ENCODE measurements at regions not wholly inside any gene's neighbourhood (a gene's known extent, or its start where the extent isn't known, plus 50 kb on each side); places are given as distances from the start of the nearest gene placed in this dataset.

DNA sequence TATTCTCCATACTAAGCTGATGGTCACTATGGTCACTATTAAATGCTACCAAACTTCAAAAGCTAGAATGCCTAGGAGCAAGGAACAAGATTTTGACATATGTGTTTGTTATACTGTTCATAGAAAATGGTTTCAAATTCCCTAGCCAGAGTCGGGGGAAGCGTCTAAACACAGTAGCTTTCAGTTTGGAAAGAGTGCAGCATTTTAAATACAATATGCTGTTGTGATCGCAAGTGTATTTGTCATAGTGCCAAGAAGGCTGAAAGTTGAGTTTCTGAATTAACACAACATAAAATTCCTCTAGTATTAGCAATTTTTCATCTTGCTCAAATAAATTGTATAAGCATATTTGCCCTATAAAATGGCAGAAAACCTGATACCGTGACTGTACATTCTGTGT, 280.4 kb downstream of the ZNF608 start:
- TF ChIP-seq, protein P1, sequence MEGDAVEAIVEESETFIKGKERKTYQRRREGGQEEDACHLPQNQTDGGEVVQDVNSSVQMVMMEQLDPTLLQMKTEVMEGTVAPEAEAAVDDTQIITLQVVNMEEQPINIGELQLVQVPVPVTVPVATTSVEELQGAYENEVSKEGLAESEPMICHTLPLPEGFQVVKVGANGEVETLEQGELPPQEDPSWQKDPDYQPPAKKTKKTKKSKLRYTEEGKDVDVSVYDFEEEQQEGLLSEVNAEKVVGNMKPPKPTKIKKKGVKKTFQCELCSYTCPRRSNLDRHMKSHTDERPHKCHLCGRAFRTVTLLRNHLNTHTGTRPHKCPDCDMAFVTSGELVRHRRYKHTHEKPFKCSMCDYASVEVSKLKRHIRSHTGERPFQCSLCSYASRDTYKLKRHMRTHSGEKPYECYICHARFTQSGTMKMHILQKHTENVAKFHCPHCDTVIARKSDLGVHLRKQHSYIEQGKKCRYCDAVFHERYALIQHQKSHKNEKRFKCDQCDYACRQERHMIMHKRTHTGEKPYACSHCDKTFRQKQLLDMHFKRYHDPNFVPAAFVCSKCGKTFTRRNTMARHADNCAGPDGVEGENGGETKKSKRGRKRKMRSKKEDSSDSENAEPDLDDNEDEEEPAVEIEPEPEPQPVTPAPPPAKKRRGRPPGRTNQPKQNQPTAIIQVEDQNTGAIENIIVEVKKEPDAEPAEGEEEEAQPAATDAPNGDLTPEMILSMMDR (IDR thresholded peaks at IDR 0.05 in 8 of 11, conservative IDR thresholded peaks at IDR 0.05 in 3 of 11) = no peak
- TF ChIP-seq POLR2AphosphoS5 (IDR thresholded peaks at IDR 0.05) (no peak), POLR2A (IDR thresholded peaks at IDR 0.05) (no peak)

Measured in spleen (tissue), 7 donors.